UCSD-AML1 (cell line): ENCODE measurements at regions not wholly inside any gene's neighbourhood (a gene's known extent, or its start where the extent isn't known, plus 50 kb on each side); places are given as distances from the start of the nearest gene placed in this dataset.

ENCODE experiments used
- DNase-seq: peaks from one replicate; lab custom pipeline; 2025; ENCODE audit not compliant: unreplicated experiment; lab: John Stamatoyannopoulos, UW

DNA sequence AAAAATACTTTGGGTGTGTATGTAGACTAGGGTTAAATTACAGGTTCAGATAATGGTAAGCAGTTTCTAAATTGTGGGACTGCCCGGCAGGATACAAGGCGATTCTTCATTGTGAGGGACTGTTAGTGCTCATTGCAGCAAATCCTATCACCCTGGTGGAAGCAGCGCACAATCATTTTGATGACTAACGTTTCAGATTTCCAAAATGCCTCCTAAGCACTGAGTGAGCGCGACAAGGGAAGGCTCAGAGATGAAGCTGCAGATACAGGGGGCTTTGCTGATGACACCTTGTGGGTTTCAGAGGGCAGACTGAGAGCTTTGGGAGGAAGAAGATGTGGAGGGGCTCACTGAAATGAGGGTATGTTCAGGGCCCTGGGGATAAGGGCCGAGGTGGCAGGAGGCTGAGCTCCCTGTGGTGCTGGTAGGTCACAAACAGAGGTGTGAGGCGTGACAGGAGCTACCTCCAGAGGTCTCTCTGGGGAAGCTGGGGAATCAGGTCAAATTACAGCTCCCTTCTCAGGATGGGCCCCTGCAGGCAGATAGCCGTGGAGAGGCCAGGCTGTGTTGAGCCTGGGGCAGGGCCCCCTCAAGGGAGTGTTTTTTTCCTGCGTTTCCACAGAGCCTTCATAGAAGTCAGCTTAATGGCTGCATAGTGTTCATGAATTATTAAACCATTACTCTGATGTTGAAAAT, 84.5 kb upstream of the FYN start:
- peak; percentile 10 for DNase-seq

DNA sequence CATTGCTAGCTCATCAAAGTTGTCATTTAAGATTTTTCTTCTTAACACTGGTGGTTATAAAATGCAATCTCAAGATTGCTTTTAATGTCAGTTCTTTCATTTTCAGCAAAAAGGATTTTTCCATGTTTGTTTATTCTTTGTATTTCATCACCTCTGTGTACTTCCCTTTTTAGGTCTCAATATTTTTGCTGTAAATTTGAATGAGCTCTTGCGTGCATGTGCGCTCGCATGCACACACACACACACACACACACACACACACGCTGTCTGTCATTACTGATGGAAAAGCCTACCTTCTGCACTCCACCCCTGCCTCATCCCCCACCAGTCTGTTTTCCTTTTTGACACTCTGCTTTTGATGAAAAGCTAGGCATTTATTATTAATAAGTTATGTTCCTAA, 85.3 kb upstream of the FYN start:
- no peak for DNase-seq

DNA sequence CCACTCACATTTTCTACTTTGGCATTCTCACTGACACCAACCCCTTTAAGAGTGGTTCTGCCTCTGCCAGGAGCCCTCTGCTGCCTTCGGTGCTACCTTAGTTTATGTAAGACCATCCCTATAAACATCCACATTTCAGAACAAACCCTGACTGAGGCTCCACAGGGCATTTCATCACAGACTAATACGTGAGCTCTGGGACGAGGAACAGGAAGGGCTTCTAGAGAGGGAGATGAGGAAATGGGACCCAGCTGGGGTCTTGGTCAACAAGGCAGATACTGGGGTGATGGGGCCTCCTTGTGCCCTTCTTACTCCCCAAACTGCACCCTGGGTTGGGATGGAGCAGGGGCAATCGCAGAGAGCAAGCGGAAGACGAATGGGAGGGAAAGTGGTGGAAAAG, 86.5 kb upstream of the FYN start:
- no peak for DNase-seq

DNA sequence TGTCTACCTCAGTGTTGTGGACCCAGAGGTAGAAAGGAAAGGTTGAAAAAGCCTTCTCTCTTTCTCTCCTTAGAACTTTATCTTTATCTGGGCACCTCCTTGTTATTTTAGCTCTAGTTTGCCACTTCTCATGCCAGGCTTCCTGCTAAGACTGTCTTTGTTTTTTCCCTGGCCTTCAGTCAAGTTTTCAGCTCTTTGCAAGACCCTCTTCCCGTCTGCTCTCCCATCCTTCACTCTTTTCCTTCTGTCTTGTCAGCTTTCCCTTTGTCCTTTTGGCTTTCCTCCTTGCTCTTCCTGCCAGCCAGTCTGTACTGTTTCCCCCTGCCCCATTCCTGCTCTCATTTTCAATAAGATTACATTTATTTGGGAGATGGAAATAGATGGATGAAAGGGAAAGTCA, 86.8 kb upstream of the CCN6 start:
- no peak for DNase-seq

DNA sequence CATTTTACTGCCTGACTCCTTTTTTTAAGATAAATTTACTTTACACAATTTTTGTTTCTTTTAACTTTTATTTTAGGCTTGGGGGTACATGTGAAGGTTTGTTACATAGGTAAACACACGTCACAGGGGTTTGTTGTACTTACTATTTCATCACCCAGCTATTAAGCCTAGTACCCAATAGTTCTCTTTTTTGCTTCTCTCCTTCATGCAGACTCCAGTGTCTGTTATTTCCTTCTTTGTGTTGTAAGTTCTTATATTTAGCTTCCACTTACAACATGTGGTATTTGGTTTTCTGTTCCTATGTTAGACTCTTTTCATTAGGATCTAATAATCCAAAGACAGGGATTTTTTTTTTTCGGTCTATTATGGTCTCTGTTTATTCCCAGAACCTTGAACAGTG, 83.5 kb upstream of the CCN6 start:
- DNase-seq: no peak

DNA sequence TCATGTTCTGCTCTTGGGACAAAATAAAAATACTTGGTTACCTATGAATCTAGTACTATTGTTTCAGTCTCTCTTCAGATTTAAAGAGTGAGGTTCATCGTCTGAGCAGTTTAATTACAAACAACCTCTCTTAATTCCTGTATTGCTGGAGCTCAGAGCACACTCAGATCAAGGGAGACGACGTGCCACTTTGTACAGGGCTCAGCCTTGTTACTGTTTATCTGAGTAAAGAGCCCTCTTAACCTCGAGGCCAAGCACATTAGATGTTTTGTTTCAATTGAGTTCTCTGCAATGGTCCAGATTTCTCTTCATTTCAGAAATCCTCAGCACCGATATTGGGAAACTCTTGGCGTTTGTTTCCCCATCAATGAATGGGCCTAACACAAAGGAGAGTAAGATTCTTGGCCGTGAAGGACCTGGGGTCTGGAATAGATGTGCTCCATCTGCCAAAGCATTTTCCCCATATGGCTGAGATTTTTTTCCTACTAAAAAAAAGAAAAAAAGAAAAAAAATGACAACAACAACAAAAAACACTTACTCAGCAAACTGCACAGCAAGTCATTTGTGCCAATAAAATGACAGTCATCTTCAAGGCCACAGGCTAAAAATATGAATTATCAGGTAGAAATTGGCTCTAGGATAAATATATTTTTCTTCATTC, 82.6 kb upstream of the CCN6 start:
- DNase-seq: no peak

DNA sequence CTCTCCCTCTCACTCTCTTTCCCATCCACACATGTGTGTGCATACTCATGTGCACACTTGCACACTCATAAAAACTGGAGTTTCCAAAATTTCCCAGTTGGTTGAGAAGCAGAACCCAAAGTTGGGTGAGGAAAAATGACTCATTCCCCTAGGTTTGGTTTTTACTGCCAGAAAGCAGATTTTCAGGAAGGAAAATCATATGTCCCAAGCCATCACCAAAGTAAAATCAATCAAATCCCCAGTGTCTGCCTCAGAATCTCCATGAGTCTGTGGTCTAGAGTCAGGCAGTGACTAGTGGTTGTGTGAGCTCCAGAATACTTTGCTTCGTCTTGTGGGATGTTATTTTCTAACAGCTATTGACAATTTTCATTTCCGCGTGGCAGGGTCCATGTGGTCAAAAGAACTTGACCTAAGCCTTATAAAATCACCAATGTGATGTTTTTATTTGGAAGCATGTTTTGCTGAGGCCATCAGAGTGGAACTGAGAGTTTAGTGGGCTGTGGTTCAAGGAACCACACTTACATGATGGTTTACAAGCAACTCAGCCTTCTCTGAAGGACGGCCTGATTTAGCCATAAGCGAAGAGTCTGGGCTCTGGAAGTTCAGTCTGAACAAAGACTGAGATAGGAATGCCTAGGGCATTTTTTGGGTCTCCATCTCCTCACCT, 81.9 kb upstream of the CCN6 start:
- DNase-seq: no peak

DNA sequence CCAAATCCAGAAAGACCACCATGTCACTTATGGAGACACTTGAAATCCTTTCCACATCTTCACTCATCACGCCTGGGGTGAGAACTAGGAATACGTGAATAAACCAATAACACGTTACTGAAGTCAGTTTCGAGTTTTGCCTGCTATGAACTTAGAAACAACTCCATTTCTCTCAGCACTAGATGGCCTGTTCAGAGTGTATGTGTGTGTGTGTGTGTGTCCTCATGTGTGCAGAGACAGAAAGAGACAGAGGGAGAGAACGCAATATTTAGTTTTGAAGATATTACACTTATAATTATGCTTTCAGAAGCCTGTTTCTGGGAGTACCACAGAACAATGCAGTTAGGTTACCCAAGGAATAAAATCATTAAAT, 81.2 kb upstream of the CCN6 start:
- no peak for DNase-seq

DNA sequence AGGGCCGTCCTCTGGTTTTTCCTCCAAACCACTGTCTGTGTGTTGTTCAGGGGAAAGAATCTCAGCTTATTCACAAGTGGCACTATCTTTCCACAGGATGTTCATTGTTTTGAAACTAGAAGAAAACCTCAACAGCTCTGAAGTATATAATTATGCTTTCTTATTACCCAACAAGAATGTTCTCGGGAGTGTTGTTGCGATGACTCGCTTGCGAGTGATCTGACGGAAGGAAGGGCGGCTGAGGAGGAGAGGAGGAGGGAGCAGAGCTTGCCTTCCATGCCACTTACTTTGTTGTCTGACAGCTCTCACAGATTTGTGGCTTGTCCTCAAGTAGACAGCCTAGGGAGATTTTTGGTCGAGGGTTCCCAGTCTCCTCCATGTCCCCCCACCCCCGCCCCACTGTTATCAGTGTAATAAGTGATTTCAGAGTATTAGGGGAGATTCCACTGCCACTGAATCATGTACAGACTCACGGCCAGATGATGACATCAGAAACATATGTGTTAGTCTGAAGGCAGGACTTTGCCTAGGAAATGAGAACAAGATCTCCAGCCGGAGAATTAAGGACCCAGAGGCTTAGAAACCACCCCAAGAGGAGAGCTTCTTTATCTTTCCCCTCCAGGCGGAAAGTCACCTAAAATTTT, 80.7 kb upstream of the CCN6 start:
- DNase-seq: no peak

DNA sequence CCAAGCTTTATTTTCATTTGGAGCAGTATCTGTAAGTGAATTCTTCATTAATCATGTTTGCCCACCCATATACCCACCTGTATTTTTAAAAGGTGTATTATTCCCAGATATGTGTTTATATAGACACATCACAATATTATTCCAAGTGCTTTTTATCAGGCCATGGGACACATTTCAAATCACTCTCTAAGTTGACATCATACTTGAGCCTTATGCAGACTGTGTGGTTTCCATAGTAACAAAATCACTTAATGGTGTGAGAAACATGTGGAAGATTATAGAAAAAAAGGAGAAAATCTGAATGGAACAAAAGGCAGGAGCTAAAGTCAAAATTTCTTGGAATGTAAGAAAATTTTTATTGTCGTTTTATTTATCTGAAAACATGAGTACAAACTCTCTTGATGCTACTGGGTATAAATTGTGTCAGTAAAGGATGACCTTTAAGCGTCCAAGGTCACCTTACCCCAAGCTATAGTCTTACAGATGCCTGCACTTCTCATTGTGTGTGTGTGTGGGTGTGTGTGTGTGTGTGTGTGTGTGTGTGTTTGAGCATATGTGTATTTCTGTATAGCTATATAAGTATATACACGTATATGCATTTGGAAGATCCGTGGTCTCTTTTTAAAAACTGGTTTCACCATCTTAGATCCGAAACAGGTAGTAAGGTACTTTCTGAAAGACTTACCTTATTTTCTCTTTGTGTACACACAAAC, 79.8 kb upstream of the CCN6 start:
- DNase-seq: no peak

DNA sequence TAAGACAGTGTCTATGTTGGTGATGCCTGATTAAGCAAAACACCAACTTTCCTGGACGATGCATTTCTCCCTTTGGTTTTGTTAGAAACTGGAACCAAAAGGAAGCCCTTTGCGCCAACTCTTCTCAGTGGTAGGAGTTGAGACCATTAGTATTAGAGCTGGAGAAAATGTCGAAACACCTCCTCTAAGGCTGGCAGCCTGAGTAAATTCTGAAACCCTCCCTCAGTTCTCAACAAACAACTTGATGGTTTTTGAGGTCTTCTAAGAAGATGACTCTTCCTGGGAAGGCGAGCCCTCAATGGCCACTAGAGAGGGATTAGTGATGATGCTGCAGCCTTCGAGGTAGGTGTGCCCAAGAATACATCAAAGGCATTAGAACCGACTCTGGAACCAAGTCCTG, 78.4 kb upstream of the CCN6 start:
- DNase-seq: no peak

DNA sequence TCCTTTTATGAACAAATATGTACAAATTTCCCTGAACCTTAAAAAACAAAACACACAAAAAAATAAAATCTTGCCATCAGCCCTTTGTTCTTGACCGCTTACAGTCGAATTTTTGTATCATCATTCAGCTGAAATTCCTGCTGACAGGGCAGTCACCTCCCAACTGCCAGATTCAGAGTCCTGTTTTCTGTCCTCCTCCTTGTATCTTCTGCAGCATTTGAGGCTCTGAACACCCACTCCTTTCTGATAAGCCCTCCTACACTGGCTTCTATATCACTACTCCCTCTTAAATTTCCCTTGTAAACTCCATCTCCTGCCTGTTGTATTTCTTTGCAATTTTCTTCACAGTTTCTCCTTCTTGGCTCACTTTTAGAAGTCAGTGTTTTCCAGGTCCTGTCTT, 77.8 kb upstream of the CCN6 start:
- no peak for DNase-seq

DNA sequence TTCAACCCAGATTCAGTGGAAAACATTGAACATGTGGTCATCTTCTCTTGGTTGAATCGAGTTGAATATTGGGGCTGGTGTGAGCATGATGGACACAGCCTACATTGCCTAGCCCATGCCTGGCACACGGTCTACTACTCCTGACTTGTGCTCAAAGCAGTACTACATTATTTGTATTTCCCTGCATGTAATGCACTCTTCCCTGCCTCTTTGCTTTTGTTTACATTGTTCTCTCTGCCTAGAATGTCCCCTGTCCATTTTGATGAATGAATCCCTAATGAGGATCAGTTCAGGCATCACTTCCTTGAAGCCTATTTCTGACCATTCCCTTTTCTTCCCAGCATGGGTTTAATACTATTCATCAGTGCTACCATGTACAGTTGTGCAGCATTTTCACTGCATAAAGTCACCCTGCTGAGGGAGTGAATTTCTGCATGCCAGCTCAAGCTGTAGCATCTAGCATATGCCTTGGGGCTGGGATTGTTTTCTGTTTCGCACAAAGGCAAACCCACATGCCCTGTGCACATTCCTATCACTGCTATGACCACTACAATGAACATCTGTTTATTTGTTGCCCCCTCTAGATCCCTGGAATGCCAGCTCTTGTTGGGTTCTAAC, 75.3 kb upstream of the CCN6 start:
- DNase-seq: no peak

DNA sequence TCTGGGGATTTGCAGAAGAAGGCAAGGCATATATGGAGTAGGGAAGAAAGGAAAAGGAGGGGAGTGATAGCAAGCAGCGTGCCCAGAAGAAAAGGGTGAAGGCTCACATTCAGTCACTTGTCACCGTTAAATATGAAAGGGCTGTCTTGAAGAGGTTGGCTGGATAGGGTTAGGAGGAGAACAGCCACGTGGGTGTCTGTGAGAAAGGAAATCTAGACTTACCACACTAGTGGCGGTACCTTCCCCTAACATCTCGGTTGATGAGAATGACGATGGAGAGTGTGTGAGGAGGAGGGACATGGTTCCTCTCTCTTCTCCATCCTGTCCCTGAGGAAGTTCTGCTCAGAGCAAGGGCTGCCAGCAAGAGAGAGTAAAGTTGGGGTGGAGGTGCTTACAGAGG, 74.3 kb upstream of the CCN6 start:
- DNase-seq: no peak

DNA sequence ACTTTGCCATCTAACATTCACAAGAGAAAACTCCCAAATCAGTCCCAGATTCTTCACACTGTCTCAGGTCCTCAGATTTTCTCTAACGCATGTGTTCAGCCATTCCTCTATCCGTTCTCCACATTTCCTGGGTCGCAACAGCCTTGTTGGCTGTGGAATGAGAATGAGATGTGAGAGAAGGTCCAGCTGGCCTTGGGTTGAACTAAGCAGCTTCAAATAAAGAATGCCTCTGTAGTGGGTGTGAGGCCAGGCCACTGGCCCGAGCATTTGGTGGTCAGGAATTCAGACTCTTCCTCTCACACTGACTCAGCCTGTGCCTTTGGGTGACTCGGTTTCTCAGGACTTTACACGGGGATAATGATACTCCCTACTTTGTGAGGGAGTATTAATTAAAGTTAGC, 73.8 kb upstream of the CCN6 start:
- no peak for DNase-seq

DNA sequence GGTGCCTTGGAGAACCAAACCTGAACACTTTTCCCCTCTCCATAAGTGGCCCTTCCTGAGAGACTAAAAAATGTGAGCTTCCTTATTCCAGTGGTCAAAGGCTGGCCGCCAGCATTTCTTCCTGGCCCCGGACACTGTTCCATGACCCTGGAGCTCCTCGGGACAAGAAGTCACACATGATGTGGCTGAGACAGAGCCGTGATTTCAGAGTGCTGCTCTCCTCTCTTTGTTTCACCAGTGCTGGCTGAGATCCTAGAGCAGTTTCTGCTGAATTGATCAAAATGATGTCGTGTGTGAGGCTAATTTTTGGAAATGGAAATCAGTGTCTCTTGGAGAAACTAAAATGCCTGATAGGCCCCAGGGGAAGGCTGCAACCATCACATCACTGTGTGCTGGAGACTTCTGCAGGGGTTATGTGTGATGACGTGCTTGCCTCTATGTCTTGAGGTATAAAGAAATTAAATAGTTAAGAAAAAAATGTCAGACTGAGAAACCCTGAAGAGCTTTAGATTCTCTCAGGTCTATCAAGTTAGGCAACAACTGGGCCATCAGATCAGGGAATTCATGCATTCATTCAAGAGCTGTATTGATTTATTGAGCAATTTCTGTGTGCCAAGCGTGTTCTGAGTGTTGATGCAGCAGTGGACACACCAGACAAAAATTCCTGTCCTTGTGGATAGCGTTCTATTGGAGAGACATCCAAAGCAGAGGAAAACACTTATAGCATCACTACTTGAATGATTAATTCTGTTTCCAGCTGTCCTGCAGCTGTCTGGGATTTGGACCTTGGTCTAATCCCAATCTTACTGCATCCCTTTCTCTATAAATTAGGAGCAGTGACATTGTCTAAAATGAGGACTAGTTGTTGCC, 72.7 kb upstream of the CCN6 start:
- no peak for DNase-seq

DNA sequence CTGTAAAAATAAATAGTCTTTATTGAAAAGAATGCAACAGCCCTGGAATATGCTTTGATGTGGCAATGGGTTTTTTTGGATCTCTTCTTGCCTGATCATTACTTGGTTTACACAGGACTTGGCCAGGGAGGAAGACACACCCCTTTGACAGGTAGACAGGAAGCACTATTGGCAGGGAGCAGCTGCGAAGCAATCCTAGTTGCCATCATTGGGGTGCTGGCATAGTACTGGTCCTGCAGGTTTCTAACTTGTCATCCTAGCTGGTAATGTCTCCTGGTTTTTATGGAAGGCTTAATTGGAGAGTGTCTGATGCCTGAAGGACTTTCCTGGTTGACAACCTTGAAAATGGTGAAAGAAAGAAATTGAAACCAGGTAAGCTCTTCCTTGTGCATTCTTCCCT, 71.2 kb upstream of the CCN6 start:
- DNase-seq: no peak

DNA sequence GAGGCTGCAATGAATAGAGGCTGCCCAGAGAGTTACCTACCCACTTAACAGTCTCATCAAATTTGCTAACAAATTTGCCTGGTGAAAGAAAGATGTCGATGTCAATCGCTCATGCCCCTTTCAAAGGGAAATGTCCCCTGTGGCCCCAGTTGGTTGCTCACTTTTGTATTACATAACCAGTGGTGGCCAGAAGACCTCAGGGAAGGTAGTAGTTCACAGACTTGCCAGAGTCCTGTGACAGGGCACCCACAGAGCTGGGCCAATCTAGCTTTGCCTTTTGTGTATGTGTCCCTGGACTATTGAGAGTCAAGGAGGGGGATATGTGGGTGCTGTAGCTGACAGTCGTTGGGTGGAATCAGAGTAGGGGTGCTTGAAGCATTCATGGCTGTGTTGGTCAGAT, 70.7 kb upstream of the CCN6 start:
- no peak for DNase-seq

DNA sequence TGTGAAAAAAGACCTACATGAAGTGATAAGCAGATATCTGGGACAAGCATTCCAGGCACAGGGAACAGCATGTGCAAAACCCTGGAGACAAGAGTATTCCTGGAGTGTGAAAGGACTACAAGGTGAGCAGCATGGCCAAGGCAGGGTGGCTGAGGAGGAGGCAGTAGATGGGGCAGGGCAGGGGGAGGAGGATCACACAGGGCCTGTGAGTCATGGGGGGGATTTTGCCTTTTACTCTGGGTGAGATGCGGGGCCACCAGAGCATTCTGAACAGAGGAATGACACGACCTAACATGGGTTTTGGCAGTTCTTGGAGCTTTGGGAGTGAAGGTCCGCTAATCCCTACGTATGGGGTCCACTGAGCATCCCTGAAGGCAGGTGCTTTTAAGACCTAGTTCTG, 69.8 kb upstream of the CCN6 start:
- DNase-seq: no peak

DNA sequence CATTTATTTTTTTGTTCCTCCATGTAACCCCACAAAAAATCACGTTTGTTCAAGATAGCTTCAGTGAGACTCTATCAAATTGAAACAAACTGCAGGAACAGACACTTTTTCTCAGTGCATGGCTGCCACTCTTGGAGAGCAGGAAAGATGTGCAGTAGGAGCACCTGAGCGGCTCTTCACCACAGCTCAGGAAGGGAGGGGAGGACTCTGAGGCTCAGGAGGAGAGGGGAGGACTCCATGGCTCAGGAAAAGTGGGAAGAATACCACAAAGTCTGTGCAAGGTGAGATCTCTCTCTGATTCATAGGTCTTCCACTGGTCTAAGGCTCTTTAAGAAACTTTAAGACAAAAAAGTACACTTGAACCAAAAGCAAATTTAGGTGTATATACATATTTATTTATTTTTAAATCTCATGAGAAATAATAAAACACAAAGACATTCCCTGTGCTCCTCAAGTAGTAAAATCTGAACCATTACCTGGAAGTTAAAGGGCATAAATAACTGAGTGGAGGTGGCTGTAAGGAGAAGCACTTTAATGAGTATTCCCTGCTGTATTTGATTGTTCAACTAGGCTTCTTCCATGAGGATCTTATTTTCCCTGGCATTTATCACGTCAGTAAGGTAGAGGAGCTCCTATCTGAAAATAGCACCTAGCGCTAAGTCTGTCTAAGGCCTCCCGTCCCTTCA, 69.2 kb upstream of the CCN6 start:
- no peak for DNase-seq
